HepG2 (cell line): ENCODE measurements at regions not wholly inside any gene's neighbourhood (a gene's known extent, or its start where the extent isn't known, plus 50 kb on each side); places are given as distances from the start of the nearest gene placed in this dataset.

Source experiments
- ATAC-seq: fragments of 200-7000 bp; cut with Tn5 transposase; 3 replicates; pipeline ENCODE4 v1.9.1; 2020; ENCODE audit warnings: mild to moderate bottlenecking, moderate library complexity
- BruUV-seq: library from RNA; stranded (reverse); fragments of 400-500 nt; replicated peaks from 2 replicates; lab custom pipeline; 2021; lab: Mats Ljungman, UMichigan
- CTCF ChIA-PET: fragments of 300-600 bp; formaldehyde crosslinking; extraction: SDS; loops from one replicate; lab custom pipeline; 2021; ENCODE audit warnings: low total read pairs, inconsistent platforms, low intra/inter-chr PET ratio; lab: Yijun Ruan, JAX
- POLR2A ChIA-PET: fragments of 350-600 bp; sonication (Branson Sonifier 250); formaldehyde crosslinking; loops from one replicate; lab custom pipeline; 2020; ENCODE audit warnings: antibody characterized with exemption, inconsistent platforms; lab: Yijun Ruan, JAX
- DNase-seq: peaks from one replicate; pipeline ENCODE4 v3.0.0-alpha.2; 2015; ENCODE audit warnings: low spot score
- FAIRE-seq: peaks from 3 replicates; lab custom pipeline; 2011; peaks lifted over from hg19 to GRCh38; lab: Jason Lieb, UNC
- H2AFZ ChIP-seq: one replicate; pipeline ENCODE4 v1.6.1; 2011; ENCODE audit warnings: low read length, inconsistent platforms
- H3K27ac ChIP-seq: fragments of 300-600 bp; 3 replicates; pipeline ENCODE4 v1.8.0; 2011; ENCODE audit warnings: mixed run types, mild to moderate bottlenecking, mixed read lengths, low read length, inconsistent platforms; ENCODE audit not compliant: insufficient read depth; ENCODE audit errors: extremely low read length
- H3K27me3 ChIP-seq, 2 experiments: fragments of 200-600 bp in 1 of 2; 2 replicates in 1 of 2; 3 replicates in 1 of 2; pipeline versions ENCODE4 v1.6.0 to v1.8.0; 2011; ENCODE audit warnings: low read length in 2 of 2, mild to moderate bottlenecking in 2 of 2, moderate library complexity in 2 of 2, inconsistent platforms in 1 of 2; ENCODE audit not compliant: insufficient read depth in 2 of 2, control insufficient read depth in 1 of 2
- H3K36me3 ChIP-seq, 2 experiments: fragments of 200-600 bp in 1 of 2; replicated peaks in 1 of 2; 2 replicates in 1 of 2; 3 replicates in 1 of 2; pipeline versions ENCODE4 v1.5.1 to v1.8.0; 2011; ENCODE audit warnings: low read length in 2 of 2, inconsistent platforms in 1 of 2; ENCODE audit not compliant: insufficient read depth in 2 of 2, control insufficient read depth in 1 of 2
- H3K4me1 ChIP-seq: 2 replicates; pipeline ENCODE4 v1.5.1; 2012; ENCODE audit warnings: low read length, inconsistent platforms; ENCODE audit not compliant: insufficient read depth
- H3K4me2 ChIP-seq: 2 replicates; pipeline ENCODE4 v1.6.0; 2011; ENCODE audit warnings: low read depth, low read length, inconsistent platforms
- H3K4me3 ChIP-seq, 3 experiments: fragments of 200-600 bp in 1 of 3; sonication (generic), shearing (Covaris generic) in 1 of 3; replicated peaks in 1 of 3; 2 replicates each; pipeline ENCODE4 v1.5.1; 2011 to 2016; ENCODE audit warnings: low read length in 3 of 3, inconsistent platforms in 2 of 3, low read depth in 2 of 3, mild to moderate bottlenecking in 2 of 3, control low read depth in 1 of 3, mixed read lengths in 1 of 3; ENCODE audit not compliant: insufficient read depth in 1 of 3
- H3K79me2 ChIP-seq: one replicate; pipeline ENCODE4 v1.6.1; 2011; ENCODE audit warnings: low read length, inconsistent platforms; ENCODE audit not compliant: insufficient read depth
- H3K9ac ChIP-seq: 2 replicates; pipeline ENCODE4 v1.6.0; 2011; ENCODE audit warnings: mild to moderate bottlenecking, low read depth, low read length, inconsistent platforms; ENCODE audit not compliant: insufficient read depth
- H3K9me3 ChIP-seq: 2 replicates; pipeline ENCODE4 v1.5.1; 2012; ENCODE audit warnings: mild to moderate bottlenecking, low read length
- H4K20me1 ChIP-seq: 2 replicates; pipeline ENCODE4 v1.6.0; 2011; ENCODE audit warnings: inconsistent platforms, mild to moderate bottlenecking, low read length, moderate library complexity; ENCODE audit not compliant: insufficient read depth
- CCDC6 ChIP-seq: sonication (generic); formaldehyde crosslinking; IDR thresholded peaks from 2 replicates; pipeline ENCODE4 v1.8.1; 2022; ENCODE audit warnings: mild to moderate bottlenecking, missing genetic modification reagents, moderate library complexity
- CHCHD3 ChIP-seq: sonication (generic); formaldehyde crosslinking; IDR thresholded peaks from 2 replicates; pipeline ENCODE4 v1.8.0; 2022; ENCODE audit warnings: mild to moderate bottlenecking, missing genetic modification reagents, moderate library complexity
- GLI4 ChIP-seq: sonication (generic); formaldehyde crosslinking; IDR thresholded peaks from 2 replicates; pipeline ENCODE4 v1.5.1; 2020; ENCODE audit warnings: missing genetic modification reagents, mild to moderate bottlenecking, moderate library complexity, borderline replicate concordance
- GPBP1L1 ChIP-seq: sonication (generic); formaldehyde crosslinking; IDR thresholded peaks from 2 replicates; pipeline ENCODE4 v1.5.0; 2020; ENCODE audit warnings: mild to moderate bottlenecking, missing genetic modification reagents
- KAT7 ChIP-seq: IDR thresholded peaks from 2 replicates; pipeline ENCODE4 v1.6.1; 2018; ENCODE audit warnings: borderline replicate concordance, missing compliant biosample characterization
- KDM6A ChIP-seq: IDR thresholded peaks from 2 replicates; pipeline ENCODE4 v1.6.1; 2016; ENCODE audit warnings: low read depth
- KLF12 ChIP-seq: sonication (generic); formaldehyde crosslinking; IDR thresholded peaks from 2 replicates; pipeline ENCODE4 v1.4.0; 2020; ENCODE audit warnings: missing genetic modification reagents, borderline replicate concordance
- MLLT10 ChIP-seq: sonication (generic); formaldehyde crosslinking; IDR thresholded peaks from 2 replicates; pipeline ENCODE4 v1.4.0; 2020; ENCODE audit warnings: missing genetic modification reagents
- NFATC3 ChIP-seq: sonication (generic); formaldehyde crosslinking; IDR thresholded peaks from 2 replicates; pipeline ENCODE4 v1.5.1; 2020; ENCODE audit warnings: mild to moderate bottlenecking, missing genetic modification reagents
- NFIB ChIP-seq: sonication (generic); formaldehyde crosslinking; IDR thresholded peaks from 2 replicates; pipeline ENCODE4 v1.9.0; 2021; ENCODE audit warnings: missing genetic modification reagents, mild to moderate bottlenecking, borderline replicate concordance
- ZNF576 ChIP-seq: sonication (generic); formaldehyde crosslinking; IDR thresholded peaks from 2 replicates; pipeline ENCODE4 v1.4.0; 2020; ENCODE audit warnings: mild to moderate bottlenecking, missing genetic modification reagents
- ZNF614 ChIP-seq: IDR thresholded peaks from 2 replicates; pipeline ENCODE4 v1.6.1; 2018; ENCODE audit warnings: missing biosample characterization, missing genetic modification reagents, inconsistent platforms, borderline replicate concordance
- ZNF777 ChIP-seq: sonication (generic); formaldehyde crosslinking; IDR thresholded peaks from 2 replicates; pipeline ENCODE4 v1.4.0; 2020; ENCODE audit warnings: missing genetic modification reagents
- WGBS: methylation state at CpG from one replicate; pipeline ENCODE4 v1.1.6; 2017; ENCODE audit warnings: low lambda C conversion rate; 5-methylcytosine and 5-hydroxymethylcytosine counted together
- in situ Hi-C: cut with HindIII; loops from 2 replicates; pipeline ENCODE4 v1.10.0; 2017; ENCODE audit warnings: low pct_unique_long_range_greater_than_20kb; ENCODE audit not compliant: extremely low pct_ligation_motif_present
- intact Hi-C: fragments of 100-400 bp; cut with micrococcal nuclease; formaldehyde crosslinking; loops from one replicate; pipeline ENCODE4 v1.10.0; 2022; ENCODE audit not compliant: unreplicated experiment

GRCh38 chr2:160696087-160696452 lies 202.5 kb upstream of the RBMS1 start:
- no TSS peak for BruUV-seq
- intact Hi-C loops, result loop anchor here (10.0 kb wide), 1 partner anchor 279 kb away; no protein-coding TSS in a partner anchor

More at GRCh38 chr2:160696087-160696452, 202.5 kb upstream of the RBMS1 start:
- DNase-seq (no peak), ATAC-seq (no peak), FAIRE-seq (no peak)
- no peaks in the 10 kb centered on the region for H3K79me2 ChIP-seq
- H3K4me2 ChIP-seq, result no peak overlapping the region
- in situ Hi-C loops, result no loop called here
- no peak overlapping the region for H3K9ac ChIP-seq
- CTCF ChIA-PET, result no interaction called here
- no peak overlapping the region for H2AFZ ChIP-seq
- no peaks in the 10 kb centered on the region for H3K36me3 ChIP-seq
- no peak overlapping the region for H3K4me3 ChIP-seq
- H4K20me1 ChIP-seq, result no peaks in the 10 kb centered on the region
- no peaks in the 10 kb centered on the region; a peak in 1 of 5 replicates for H3K27me3 ChIP-seq
- no peak for TF ChIP-seq GPBP1L1 (CRISPR knock-in tag)
- no peak for TF ChIP-seq KLF12
- no peak for TF ChIP-seq NFATC3 (CRISPR knock-in tag)
- TF ChIP-seq GLI4 (CRISPR knock-in tag), result no peak
- no peak for TF ChIP-seq CCDC6 (CRISPR knock-in tag)
- no peak for TF ChIP-seq KDM6A
- no peak for TF ChIP-seq ZNF777 (CRISPR knock-in tag)
- TF ChIP-seq MLLT10 (CRISPR knock-in tag), result no peak
- TF ChIP-seq CHCHD3, result no peak
- TF ChIP-seq ZNF576 (CRISPR knock-in tag), result no peak
- TF ChIP-seq NFIB, result no peak
- TF ChIP-seq ZNF614, result no peak
- TF ChIP-seq KAT7 (CRISPR knock-in tag), result no peak
- no peak overlapping the region for H3K27ac ChIP-seq
- no peaks in the 10 kb centered on the region for H3K9me3 ChIP-seq
- no peaks in the 10 kb centered on the region for H3K4me1 ChIP-seq
- 10% methylated on average over 2 of the region's 2 CpGs for WGBS
- POLR2A ChIA-PET, result no interaction called here
